NCI-H748 (cell line): ENCODE measurements at regions not wholly inside any gene's neighbourhood (a gene's known extent, or its start where the extent isn't known, plus 50 kb on each side); places are given as distances from the start of the nearest gene placed in this dataset.

ENCODE experiments used
- DNase-seq: peaks from one replicate; lab custom pipeline; 2025; ENCODE audit not compliant: unreplicated experiment; lab: John Stamatoyannopoulos, UW

DNA sequence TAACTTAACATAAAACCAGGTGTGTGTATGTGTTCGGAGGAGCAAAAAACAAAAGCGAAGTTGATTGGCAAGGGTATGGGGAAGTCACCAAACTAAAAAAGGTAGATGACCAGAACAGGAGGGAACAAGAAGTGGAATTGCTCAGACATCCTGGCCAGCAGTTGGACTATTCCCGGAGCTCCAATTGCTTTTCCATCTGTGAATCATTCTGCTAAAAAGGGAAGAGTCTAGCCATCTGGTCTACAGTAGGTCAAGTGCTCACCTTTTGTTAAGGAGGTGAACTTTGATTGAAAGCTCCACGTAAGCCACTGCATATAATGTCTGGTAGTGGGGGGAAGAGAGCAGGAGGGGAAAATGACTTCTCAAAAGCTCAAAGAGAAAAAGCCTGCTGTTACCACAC, 50.0 kb upstream of the BET1 start:
- DNase-seq = peak; percentile 83

DNA sequence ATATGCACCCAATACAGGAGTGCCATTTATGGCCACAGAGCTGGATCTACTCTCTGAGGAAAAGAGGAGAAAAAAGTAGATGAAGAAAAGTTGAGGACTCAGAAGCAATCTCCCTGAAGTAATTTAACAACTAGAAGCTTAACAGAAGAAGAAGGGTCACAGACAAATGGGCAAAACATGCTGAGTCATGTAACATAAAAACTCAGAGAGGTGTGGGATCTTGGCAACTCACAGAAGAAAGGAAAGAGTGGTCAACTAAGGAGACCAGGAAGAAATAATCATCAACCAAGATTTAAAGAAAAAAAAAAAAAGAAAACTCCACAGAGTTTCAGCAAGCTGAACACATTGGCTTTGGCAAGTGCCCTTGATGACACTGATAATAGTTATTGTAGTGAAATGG, 51.8 kb upstream of the BET1 start:
- no peak for DNase-seq

DNA sequence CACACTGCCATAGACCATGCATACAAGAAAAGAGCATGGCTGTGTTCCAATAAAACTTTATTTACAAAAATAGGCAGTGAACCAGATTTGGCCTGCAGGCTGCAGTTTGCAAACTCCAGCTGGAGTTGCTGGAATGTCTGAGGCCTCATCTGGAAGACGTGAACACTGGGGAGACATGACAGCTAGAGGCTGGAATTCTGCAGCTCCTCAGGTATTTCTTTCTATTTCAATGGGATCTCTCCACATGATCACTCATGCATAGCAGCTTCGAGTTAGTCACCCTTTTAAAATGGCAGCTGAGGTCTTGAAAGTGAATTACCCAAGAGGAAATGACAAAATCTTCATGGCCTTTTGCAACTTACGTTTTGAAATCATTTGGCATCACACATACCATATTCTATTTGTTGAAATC, 52.6 kb upstream of the BET1 start:
- no peak for DNase-seq

DNA sequence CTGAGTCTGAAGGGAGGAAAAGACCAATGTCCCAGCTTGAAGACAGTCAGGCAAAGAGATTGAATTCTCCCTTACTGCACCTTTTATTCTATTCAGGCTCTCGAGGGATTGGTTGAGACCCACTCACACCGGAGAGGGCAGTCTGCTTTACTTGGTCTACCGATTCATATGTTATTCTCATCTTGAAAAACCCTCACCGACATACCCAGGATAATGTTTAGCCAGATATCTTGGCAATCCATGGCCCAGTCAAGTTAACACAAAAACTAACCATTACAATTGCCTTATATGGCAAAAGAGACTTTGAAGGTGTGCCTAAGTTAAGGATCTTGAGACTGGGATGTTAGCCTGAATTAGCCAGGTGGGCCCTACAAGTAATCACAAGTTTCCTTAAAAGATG, 53.8 kb upstream of the BET1 start:
- no peak for DNase-seq

DNA sequence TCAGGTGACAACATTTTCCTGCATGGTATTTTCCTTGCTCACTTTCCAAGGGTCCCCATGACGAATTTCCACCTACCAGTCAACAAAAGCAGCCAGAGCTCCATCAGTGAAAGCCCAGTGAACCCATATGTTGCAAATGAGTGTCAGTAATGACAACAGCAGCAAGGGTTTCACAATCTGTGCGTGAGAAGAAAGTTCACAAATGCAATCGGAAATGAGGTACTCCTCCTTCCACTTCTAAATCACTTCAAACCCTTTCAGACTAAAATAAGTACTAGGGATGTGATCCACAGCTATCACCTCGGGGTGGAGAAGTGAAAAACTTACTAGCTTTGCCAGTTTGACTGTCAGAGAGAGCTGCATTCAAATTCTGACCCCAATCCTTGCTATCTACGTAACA, 55.6 kb upstream of the BET1 start:
- no peak for DNase-seq

DNA sequence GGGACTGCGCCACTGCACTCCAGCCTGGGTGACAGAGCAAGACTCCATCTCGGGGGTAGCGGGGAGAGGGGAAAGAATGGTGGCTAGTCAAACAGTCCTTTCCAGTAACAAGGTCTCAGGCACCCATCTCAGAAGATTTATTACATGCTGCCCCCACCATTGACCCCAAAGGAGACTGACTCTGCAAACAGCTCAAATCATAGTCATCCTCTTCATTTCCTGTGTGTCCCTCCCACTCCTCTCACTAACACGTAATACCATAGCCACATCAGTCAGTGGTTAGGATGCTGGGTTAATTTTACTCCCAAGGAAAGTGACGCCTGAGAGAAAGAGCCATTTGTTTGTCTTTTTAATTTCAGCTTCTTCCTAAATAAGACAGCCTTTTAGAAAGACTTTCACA, 56.6 kb upstream of the BET1 start:
- DNase-seq = no peak

DNA sequence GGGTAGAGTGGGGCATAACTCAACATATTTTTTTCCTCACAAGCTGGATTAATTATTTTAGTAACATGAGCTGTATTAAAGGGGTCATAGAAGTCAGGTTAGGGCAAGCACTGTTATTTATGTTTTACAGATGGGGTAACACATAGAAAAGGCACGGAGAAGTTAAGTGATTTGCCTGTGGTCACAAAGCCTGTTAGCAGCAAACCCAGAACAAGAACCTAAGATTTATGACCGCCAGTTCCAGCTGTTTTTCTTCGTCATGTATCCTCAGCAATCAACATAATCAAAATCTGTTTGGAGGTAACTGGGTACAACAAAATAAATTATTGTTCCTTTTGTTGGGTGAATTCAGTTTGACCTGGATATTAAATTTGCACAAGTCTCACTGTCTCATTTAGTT, 57.2 kb upstream of the BET1 start:
- DNase-seq = no peak

DNA sequence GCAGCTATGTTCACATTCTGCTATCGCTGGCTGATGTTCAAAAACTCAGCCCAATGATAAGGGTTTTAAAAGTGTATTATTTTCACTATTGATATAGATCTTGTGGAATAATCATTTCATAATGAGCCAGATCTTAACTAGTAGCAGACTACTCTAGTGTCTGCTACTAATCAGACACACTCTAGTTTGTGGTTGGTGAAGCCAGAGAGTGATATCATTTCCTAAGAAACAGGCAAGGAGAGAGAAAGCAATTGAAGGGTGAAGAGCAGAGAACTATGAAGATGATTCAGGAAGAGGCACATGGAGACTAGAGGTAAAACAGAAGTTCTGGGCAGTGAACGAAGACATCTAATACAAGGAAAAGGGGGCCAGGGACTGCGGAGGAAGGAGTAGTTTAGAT, 58.2 kb upstream of the BET1 start:
- DNase-seq = no peak

DNA sequence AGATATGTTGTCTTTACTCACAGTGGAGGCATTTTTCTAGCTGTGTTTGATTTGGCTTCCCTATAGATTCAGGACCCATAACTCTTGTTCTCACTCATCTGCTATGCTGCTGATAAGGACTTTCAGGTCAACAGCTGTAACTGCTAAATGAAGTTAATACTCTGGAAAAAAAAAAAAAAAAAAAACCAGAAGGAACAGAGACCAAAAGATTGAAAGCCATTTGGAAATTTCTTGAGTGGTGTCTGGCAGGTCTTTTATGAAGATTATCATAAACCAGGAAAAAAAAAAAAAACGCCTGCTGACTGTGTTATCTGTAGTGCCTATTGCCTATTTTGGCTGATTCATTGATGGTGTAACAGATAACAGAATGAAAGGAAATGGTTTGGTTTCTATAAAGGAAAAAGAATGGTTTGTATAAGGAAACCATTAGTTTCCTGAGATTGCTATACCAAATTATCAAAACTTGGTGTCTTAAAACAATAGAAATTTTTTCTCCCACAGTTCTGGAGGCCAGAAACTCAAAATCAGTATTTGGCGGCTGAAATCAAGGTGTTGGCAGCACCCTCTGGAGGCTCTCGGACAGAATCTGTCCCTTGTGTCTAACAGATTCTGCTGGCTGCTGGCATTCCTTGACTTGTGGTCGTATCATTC, 60.5 kb upstream of the BET1 start:
- DNase-seq = no peak

DNA sequence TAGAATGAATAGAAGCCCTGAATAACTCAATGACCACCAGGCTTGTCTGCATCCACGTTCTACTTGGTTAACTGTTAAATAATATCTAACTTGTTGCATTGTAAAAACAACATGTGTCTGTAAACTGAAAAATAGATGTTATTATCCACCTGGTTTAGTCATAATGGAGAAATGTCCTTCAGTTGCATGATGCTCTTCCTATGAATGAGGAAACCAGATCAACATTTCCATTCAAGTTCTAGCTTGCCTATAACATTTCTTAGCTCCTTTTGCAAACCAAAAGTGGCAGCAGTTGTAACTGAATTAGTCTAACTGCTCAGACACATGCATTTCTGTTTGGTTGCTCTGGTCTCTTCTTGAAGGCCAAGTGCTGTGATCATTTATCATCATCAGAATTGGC, 62.9 kb upstream of the BET1 start:
- DNase-seq = no peak

DNA sequence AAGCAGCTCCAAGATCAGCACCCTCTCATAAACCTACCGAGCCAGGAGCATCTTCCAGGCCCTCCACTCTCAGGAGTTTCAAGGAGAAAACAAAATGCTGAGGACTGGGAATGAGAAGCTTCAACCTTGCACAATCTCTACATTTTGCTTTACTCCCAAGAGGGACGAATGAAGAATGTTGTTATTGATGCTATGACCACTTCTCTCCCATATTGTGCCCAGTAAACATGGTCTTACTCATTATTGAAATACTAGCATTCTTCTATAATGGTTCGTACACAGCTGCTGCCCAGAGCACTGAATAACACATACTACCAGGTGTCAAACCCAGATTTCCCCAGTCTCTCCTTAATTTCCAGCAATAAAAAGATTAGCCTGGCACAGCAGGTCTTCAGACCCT, 63.4 kb upstream of the BET1 start:
- no peak for DNase-seq

DNA sequence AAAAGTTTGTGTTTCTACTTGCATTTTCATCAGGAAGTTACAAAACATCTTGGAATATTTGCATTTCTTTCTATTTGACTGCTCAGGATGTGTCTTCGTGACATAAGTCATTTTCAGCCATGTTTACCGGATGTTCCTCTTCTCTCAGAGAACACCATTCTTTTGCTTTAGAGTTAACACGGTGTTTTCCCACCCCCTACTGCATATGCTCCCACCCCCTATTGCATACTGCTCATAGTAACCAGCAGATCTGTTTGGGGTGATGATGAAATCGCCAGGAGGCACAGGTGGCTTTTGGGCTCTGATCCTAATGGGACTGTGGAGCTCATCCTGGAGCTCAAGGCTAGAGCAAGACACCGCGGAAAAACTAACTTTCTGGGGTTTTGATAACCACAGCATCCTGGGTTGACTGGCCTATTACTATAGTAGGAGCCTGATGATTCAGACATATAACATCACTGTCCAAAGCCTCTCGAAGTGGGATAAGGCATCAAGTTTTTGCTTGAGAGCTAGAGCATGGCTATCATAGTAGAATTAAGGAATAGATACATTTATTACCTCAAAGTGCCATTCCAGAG, 65.1 kb upstream of the BET1 start:
- DNase-seq = no peak

DNA sequence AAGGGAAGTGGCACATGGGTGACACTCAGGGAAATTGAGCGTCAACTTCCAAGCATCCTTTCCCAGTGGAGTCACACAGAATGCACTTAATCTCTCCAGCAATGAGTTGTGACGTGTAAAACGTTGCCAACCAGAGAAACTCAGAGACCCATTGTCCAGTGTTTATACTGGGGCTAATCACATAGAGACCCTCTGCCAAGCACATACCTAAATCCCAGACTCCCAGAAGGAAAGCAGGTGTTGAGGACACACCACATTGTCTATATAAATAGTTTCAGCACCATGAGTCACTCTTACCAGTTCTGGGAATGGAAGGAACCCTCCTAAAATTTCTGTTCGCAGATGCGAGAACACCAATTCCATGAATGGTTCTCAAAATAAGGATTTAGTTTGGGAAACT, 76.4 kb upstream of the BET1 start:
- DNase-seq = no peak

DNA sequence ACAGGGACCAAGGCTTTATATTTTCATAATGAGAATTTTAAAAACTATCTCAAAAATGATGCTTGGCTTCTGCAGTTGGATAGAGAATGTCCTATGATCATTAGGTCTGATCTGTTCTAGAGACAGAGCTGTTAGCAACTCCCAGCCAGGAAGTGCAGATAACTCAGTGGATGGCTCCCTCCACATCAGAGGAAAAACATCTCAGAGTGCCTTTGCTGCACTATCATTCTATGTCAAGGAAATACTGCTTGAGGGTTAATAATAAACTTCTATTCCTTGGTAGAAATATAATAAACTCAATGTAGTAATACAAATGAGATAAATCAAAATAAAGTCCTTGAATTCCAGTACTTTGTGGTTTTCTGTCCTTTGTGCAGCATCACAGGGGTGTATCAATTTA, 78.0 kb upstream of the BET1 start:
- DNase-seq = no peak

DNA sequence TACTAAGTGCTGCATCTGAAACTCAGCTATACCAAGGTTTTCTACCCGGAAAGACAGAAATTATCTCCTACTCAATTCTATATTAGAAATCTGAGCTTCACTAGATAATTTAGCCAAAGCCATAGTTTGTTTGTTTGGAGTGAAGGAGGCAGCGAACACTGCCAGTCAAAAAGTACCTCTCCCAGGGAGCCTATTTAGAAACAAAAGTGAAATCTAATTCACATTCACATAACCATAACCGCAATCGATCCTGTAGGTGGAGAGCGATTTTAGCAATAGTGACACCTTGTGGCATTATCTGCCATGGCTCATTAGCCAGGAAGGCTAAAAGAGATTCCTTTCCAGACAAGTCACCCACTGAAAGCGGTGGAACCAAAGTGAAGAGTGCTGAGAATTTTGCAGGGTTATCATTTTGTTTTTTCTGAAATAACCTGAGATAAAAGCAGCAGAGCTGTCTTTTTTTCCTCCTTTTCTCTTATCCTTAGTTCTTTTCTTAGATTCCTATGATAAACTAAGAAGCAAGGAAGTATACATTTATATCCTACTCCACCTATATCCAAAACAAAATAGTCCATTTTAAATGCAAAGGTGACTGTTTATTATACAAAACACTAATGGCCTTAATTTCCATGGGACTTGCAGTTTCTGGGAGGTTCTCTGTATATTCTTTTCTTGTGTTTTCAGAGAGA, 83.7 kb upstream of the BET1 start:
- peak; percentile 77 for DNase-seq

DNA sequence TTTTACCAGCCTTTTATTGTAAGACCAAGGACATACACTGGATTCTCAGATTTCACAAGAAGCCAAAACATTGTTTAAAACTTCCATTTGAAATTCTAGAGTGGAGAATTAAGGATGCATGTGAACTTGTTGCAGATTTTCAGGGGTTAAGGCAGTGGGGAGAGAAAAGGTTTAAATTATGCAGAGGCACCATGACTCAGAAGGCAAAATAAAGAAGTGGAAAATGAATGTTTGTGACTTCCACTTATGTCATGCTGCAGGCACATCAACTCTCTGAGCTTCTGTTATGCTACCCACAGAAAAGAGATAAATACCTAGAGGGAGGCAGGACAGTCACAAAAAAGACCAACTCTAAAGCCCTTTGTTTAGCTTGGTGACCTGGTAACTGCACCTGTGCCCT, 84.4 kb upstream of the BET1 start:
- DNase-seq = no peak

DNA sequence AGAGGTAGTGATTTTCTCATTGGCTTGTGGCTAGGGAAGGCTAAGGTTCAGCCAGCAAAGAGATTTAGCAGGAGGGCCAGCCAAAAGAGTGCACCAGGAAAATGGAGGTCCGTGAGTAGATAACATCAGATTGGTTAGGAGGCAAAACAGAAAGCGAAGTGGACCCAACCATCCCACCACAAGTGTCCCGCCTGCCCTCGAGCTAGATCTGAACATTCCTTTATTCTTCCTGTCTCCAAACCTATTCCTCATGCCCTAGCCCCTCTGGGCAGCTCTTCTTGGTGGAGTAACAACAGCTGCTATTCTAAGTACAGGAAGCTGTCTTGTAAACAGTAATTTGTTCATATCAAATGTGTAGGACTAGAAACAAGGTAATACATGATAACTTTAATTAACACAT, 85.7 kb upstream of the BET1 start:
- no peak for DNase-seq

DNA sequence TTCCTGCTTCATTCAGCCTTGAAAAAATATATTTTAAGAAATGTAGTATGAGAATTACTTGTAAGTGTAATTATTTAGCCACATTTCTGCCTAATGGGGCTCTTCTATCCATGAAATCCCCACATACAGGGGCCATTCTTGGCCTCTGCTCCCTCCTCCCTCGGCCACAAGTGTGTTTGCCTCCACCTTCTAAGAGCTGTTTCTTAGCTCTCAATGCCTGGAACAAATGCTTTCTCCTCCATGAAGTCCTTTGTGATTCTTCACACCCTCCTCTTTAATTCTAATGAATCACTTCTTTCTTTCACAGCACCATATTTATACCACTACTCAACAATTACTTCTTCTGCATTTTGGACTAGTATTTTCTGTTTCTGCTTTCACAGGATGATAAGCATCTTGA, 88.8 kb upstream of the BET1 start:
- DNase-seq = no peak

DNA sequence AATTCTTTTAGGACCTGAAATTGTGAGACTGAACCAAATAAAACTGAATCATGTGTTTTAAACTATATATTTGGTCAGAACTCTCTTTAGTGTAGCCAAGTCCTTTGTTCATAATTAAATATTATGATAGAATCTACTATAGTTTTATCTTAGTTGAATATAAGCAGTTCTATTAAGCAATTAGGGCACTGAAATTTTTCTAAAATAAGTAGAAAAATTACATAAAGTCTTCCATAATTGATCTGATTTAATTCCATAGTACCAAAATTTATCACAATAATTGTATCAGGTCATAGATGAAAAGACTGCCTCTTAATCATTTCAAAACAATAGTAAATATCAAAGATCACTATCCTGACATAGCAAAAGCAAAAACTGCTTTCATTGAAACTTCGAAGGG, 90.1 kb upstream of the BET1 start:
- DNase-seq = no peak

DNA sequence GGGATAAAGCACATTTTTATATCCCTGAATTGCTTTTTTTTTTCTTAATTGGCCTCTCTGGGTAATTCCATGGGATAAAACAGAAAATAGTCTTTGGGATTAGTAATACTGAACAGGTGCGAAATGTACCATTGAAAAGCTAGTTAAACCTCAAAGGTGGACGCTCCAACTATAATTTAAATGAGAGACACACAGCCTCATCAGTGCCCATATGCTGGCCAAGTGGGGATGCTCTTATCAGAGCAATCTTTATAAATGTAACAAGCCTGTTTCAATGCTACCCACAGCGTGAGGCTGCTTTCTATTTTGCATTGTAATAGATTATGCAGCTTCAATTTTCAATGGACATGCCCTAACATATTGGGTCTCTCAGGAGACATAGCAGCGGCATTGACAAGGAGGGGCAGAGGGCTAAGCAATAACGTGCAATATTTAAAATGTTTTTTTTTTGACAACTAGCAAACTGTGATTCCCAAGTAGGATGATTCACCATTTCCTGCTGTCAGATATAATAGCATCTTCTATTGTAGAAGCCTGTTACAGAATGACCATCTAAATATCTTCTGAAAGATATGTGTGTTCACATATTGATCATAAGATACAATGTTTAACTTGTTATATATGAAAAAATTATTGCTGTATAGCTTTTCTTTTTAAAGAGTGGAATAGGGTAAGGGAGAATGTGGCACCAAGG, 91.3 kb upstream of the BET1 start:
- DNase-seq = no peak

DNA sequence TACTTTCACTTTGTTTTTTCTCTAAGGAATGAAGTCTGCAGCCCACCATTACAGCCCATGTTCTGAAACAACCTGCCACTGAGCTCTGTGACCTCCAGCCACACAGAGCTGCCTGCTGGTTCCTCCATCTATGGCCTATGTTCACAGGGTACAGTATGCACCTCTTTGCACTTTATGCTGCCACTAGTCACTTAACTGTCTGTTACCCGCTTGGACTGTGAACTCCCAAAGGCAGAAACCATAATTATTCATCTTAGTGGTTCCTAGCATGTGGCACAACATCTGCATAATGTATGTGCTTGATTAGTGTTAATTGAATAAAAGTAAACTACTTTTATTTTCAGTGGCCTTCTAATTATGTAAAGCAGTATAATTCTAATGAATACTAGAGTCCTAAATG, 95.5 kb upstream of the BET1 start:
- no peak for DNase-seq

DNA sequence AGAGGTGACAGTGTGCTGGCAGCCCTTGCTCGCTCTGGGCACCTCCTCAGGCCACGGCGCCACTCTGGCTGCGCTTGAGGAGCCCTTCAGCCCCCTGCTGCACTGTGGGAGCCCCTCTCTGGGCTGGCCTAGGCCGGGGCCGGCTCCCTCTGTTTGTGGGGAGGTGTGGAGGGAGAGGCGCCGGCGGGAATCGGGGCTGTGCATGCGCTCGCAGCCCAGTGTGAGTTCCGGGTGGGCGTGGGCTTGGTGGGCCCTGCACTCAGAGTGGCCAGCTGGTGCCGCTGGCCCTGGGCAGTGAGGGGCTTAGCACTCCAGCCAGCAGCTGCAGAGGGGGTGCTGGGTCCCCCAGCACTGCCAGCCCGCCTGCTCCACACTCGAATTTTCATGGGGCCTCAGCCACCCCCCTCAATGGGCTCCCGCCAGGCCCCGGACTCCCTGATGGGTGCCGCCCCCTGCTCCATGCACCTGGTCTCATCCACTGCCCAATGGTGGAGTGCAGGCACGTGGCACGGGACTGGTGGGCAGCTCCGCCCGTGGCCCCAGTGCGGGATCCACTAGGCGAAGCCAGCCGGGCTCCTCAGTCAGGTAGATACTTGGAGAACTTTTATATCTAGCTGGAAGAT, 96.7 kb upstream of the BET1 start:
- DNase-seq = no peak
